Keratinocyte (primary cell): ENCODE measurements at regions not wholly inside any gene's neighbourhood (a gene's known extent, or its start where the extent isn't known, plus 50 kb on each side); places are given as distances from the start of the nearest gene placed in this dataset.

Experiments
- EZH2 ChIP-seq: IDR thresholded peaks from one replicate; pipeline ENCODE4 v1.6.1; 2012; ENCODE audit warnings: inconsistent platforms, mild to moderate bottlenecking, low read length, moderate library complexity
- TF ChIP-seq, protein P1 (sequence below), 3 experiments: IDR thresholded peaks in 1 of 3; conservative IDR thresholded peaks in 1 of 3; optimal IDR thresholded peaks in 1 of 3; 2 replicates in 2 of 3; 3 replicates in 1 of 3; pipeline versions ENCODE3 to v1.5.1; 2011; ENCODE audit warnings: low read length in 3 of 3, mild to moderate bottlenecking in 3 of 3, moderate library complexity in 2 of 3, control low read depth in 1 of 3, inconsistent platforms in 1 of 3; ENCODE audit not compliant: insufficient read depth in 2 of 3; ENCODE audit errors: extremely low read depth in 1 of 3

DNA sequence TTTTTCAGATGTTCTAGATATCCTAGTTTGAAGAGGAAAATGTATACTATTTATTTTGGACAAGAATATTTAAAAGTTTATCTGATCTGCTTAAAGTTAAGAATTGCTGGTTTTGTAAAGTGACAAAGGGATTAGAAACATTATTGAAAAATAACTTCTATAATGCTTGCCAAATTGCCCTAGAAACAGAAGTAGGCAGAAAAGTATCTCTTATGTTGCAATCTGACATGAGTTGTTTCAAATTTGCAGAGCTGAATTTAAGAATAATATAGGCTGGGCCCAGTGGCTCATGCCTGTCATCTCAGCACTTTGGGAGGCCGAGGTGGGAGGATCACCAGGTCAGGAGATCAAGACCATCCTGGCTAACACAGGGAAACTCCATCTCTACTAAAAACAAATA lies 777.1 kb downstream of the LIG4 start:
- no peak for TF ChIP-seq EZH2
- TF ChIP-seq, protein P1, sequence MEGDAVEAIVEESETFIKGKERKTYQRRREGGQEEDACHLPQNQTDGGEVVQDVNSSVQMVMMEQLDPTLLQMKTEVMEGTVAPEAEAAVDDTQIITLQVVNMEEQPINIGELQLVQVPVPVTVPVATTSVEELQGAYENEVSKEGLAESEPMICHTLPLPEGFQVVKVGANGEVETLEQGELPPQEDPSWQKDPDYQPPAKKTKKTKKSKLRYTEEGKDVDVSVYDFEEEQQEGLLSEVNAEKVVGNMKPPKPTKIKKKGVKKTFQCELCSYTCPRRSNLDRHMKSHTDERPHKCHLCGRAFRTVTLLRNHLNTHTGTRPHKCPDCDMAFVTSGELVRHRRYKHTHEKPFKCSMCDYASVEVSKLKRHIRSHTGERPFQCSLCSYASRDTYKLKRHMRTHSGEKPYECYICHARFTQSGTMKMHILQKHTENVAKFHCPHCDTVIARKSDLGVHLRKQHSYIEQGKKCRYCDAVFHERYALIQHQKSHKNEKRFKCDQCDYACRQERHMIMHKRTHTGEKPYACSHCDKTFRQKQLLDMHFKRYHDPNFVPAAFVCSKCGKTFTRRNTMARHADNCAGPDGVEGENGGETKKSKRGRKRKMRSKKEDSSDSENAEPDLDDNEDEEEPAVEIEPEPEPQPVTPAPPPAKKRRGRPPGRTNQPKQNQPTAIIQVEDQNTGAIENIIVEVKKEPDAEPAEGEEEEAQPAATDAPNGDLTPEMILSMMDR (optimal IDR thresholded peaks at IDR 0.05 in 1 of 3, IDR thresholded peaks at IDR 0.05 in 1 of 3, conservative IDR thresholded peaks at IDR 0.05 in 1 of 3; ENCODE audit: extremely low read depth in 1 of 3, insufficient read depth in 2 of 3, low read length in 3 of 3): no peak
